MM.1S (cell line): ENCODE measurements at regions not wholly inside any gene's neighbourhood (a gene's known extent, or its start where the extent isn't known, plus 50 kb on each side); places are given as distances from the start of the nearest gene placed in this dataset.

ENCODE experiments used
- CTCF ChIP-seq: fragments of 300-600 bp; sonication (generic); IDR thresholded peaks from 2 replicates; pipeline ENCODE4 v1.5.1; 2016; ENCODE audit warnings: antibody characterized with exemption, low read length, mixed read lengths
- EZH2 ChIP-seq: fragments of 300-600 bp; sonication (generic); optimal IDR thresholded peaks from 2 replicates; pipeline ENCODE3; 2017; ENCODE audit warnings: low read depth, mild to moderate bottlenecking, antibody characterized with exemption, low read length, mixed read lengths
- EZH2phosphoT487 ChIP-seq: fragments of 300-600 bp; sonication (generic); IDR thresholded peaks from 2 replicates; pipeline ENCODE4 v1.6.1; 2018; ENCODE audit warnings: antibody characterized with exemption, low read length

GRCh38 chr1:34342334-34342733, 165.6 kb downstream of the C1orf94 start:
- TF ChIP-seq CTCF (no peak), EZH2 (no peak), EZH2phosphoT487 (no peak)
